HG02678 (cell line): ENCODE measurements at regions not wholly inside any gene's neighbourhood (a gene's known extent, or its start where the extent isn't known, plus 50 kb on each side); places are given as distances from the start of the nearest gene placed in this dataset.

ENCODE experiments used
- ATAC-seq: cut with Tn5 transposase; IDR thresholded peaks from one replicate; pipeline ENCODE4 v1.9.1; 2021; ENCODE audit warnings: mild to moderate bottlenecking, moderate library complexity; ENCODE audit not compliant: unreplicated experiment

DNA sequence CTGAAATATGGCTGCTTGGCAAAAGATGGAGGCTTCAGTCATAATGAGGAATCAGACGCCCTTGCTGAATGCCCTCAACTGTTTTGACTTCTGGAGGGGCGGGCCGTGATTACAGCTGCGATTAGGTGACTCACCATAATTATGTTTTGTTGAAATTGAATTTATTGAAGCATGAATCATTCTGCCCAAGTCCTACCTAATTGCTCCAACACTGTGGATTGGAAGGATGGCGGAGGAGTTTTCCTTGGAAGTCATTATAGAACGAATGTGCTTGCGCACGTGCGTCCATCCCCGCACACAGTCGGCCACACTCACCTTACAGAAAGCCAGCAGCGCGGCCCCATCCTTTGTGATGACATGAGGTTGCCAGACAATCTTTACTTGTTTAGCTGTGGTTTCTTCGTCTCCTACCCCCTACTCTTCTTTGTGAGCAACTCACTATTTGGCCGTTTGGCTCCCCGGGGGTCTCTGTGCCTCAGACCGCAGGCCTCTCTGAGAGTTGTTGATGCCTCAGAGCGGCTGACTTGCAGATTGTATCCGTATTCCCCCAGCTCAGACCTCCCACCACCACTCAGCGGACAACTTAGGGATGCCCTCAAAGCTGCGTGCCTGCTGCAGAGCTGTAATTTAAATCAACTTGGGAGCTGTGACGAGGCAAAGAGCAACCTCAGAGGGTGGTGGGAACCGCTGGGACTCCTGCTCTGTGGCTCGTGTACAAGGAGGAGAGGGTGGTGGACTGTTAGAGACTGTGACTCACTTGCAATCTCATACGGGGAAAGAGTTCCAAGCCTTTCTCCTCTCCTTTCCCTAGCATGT lies 513.4 kb downstream of the TNS1 start:
- no peak for ATAC-seq

DNA sequence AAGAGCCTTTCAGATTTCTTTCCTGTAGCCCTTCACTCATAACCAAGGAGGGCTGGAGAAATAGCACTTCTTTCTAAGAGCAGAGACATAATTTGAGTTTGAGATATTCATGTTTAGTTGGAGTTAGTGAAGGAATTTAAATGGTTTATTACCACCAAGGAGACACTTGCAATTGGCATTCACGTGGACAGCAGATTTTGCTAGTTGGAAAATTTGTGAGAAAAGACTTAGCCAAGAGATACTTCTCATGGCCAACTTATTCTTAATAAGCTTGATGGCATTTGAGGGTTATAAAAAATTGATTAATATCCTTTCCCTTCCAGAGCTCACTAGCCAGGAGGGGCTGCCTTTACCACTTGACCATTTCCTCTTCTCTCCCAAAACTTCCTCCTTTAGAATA lies 518.7 kb downstream of the TNS1 start:
- ATAC-seq: no peak

DNA sequence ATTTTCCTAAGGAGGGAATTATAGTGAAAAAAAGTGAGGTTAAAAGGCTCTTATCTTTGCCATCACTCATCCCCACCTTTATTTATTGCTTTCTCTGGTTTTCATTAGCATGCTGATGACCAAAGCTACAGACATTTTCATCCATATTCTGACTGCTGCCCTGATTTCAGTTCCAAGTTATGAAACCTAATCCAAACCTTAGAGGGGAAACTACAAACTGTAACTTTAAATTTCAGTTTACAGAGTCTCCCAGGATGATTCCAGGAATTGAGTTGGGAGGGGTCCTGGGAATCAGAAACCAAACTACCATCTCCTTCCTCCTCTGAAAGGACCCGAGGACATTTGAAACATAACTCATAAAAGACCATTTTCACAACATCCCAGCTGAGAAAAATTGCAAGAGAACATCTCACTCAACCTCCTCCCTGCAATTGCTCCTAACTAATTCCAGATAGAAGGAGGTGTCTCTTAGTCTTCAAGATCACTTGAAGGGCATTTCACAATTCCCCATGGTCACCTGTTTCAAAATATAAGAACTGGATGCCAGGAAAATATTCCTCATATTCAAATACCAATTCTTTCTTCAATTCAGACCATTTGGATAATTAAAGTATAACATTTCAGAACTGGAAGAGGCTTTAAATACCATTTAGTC lies 520.6 kb downstream of the TNS1 start:
- ATAC-seq: no peak

DNA sequence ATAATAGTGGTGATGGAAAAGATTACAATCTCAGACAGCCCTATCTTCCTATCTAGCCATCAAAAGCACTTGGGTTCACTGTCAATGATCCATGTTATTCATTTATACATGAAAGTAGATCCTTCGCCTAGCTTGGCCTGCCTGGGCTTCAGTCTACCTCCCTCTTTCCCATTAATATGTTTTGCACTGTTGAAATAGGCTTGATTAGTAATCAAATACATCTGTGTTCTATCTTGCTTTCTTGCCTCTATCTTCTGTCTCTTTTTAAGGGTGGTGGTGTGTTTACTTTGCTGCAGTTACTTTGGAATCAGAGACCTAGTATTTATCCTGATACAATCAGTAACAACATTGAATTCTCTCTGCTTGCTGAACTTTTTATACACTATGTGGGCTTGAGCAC lies 521.2 kb downstream of the TNS1 start:
- ATAC-seq: no peak

DNA sequence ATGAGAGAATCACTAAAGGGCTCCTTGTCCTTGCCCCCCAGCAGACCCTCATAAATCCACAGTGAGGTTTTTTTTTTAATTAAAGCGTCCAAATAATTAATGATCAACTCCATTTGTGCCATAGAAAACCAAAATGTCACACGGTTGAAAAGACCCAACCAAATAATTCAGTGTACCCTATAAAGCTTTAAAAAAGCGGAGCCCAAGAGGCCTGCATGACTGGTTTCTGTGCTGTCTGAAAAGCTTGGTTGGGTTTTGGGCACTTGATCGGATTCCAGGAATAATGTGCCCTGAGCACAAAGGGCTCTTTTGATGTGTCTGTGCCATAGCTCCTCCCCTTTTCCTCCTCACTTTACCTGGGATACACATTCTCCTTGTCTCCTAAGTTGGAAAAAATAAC lies 523.2 kb downstream of the TNS1 start:
- ATAC-seq: no peak

DNA sequence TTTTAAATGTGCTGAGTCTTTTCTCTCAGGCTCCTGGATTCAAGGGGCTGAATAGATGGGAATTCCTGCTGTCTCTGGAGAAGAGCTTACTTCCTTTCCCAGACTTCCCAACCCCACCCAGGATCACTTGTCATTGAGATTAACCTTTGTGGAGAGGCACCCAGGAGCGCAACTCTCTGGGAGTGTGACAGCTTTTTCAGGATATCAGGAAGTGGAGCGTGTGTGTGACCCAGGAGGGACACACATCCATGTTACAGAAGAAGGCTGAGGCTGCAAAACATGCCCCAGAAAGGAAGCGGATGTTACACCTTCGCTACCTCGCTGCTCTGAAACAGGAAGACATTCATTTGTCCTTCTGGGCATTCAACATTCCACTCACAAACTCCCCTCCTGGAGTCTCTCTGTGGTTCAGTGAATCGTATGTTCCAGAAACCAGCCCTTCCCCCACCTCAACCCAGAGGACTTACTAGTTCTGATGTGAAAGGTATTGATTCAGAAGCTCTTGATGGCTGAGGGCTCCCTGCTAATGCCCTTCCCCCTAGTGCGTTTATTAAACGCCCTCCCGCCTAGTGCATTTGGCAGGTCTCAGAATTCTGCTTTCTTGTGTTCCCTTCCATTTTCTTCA lies 523.9 kb downstream of the TNS1 start:
- ATAC-seq: no peak

DNA sequence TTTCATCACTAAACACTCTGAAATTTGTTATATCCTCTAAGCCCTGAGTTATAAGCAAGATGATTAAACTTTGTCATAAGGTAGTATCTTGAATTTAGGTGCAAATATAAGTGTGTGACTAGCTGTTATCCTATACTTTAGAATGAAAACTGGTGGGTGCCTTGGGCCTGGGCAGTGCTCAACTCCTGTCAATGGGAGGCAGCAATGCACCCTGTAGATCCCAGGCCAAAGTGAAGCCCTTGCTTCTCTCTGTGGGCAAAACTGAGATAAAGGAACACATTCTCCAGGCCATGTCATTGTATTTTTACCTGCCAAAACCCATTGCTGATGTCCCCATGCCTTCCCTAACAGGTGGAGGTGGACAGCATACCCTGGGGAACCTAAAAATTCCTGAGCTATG lies 525.2 kb downstream of the TNS1 start:
- ATAC-seq: no peak

DNA sequence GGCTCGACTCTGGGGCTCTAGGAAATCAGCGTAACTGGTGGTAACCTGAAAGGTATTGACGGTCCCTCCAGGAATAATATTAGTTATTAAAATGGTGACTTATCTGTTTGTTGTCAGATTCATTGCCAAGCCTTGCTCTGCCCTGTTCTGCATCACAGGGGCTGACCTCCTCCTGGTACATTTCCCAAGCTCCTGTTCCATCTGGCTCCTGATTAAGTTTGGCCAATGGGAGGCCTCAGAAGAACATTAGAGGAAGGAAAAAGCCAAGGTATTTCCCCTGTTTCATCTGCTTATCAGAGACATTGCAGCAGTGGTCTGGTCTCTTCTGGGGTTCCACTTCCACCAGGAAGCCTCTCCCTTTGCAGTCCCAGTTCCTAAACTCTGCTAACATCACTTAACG lies 527.0 kb downstream of the TNS1 start:
- no peak for ATAC-seq

DNA sequence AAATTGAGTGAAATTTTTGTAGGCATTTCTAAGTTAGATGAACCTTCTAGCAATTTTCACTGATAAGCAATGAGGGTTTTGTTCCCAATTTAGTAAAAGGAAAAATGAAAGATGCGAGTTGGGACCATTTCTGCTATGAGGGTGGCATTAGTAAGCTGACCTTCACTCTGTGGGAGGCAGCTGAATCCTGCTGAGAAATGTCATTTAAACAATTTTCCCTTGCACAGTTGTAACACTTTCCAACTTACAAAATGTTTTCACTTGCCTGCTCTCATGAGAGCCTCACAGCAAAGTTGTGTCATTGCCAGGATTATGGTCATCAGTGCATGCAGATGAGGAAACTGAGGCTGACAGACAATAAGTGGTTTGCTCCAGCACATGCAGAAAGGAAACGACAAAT lies 527.7 kb downstream of the TNS1 start:
- no peak for ATAC-seq

DNA sequence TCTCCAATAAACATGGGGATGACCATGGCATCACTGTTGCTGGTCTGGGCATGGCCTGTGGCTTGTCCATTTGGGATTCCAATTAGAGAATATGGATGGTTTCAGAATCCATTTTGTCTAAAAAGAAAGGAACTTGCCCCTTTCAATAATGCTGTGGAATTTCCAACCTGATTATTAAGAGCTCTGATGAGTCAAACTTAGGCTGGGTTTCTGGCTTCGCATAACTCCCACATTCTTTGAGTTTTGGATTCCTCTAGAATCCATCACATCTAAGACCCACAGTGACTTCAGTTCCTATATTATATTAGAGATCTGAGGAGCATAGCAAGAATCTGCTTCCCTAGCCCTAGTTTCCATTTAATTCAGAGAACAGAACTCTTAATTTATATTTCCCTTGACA lies 531.5 kb downstream of the TNS1 start:
- no peak for ATAC-seq

DNA sequence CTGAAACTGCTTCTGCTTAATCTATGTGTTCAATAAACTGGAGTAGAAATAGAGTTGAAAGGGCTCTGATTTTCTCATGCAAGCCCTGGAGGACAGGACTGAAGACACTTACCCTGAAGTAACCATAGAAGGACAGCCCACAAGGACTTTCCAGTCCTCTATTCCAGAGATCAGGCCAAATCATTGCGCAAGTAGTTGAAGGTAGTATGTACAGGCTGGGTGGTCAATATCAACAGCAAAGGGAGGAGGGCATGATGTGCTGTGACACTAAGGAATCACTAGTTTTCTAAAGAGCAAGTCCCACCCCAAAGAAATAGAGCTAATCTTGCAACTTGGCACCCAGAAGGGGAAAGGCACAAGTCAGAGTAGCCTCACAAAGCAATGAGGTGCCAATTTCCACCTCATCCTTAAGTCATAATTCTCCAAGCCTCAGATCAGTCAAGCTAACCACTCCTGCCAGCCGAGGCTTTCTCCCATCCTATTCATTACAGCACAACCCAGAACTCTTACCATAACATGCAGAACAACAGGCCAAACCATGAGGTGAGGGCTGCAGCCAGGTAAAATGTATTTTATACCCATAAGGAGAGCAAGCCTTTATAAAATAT lies 533.5 kb downstream of the TNS1 start:
- no peak for ATAC-seq

DNA sequence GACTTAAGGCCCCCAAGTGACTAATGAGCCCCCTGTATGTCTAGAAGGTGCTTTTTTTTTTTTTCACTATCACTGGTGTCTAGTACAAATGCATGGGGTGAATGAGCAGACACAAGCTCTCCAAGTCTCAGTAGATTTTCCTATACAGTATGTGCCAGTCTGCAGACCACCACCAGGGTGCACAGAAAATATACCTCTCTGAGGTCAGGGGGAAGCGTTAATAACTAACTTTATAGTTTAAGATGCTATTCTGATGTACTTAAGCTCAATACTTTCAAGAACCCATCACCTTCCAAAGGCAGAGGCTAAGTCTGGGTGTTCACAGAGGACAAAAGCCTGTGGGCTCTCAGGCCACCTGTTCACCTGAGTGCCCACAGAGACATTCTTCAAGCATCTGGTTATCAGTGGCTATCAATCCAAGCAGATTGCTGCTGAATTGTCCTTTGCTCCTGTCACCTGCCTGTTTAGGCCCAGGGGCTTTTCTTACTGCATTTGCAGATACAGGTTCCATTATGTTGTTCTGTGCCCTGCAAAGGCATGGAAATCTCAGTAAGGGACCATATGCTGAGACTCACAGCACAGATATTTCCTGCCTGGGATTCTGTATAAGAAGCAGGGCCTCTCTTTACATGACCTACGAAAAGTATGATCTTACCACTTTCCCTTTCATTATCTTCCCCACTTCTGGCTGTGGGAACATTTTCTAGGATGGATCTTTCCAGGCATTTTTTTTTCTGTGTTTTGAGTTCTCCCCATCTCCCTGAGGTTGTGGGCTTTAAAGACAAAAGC lies 534.6 kb downstream of the TNS1 start:
- no peak for ATAC-seq

DNA sequence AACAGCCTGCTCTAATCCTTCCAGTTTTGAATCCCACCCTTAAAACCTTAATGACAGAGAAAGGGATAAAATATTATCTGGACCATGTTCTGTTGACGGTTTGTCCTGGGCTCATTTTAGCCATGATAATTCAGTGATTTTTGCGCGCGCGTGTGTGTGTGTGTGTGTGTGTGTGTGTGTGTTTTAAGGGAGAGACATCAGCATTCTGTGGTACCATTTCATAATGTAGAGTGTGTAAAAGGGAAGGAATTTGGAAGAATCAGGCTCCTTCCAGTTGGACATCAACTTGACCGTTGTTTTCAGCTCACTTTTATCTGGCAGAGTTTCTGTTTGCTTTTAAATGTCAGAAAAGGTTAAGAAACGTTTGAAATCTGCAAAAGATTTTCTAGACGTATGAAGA lies 535.5 kb downstream of the TNS1 start:
- ATAC-seq: no peak

DNA sequence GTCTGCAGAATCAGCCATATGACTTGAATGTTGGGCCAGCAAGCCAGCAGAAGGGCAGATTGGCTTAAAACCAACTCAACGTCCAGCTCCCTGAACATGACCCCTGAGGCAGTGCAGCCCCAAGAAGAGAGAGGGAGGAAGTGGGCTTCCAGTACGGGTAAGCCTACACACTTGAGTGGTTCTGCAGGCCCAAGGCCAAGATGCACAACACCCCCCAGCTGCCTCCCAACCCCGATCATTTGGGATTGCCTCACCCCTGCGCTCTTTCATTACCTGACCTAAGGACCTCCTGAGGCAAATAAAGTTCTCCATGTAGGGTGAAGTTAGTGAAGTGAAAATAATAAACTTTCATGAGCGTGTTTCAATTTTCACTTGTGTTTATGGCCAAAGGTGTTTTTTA lies 536.0 kb downstream of the TNS1 start:
- ATAC-seq: no peak

DNA sequence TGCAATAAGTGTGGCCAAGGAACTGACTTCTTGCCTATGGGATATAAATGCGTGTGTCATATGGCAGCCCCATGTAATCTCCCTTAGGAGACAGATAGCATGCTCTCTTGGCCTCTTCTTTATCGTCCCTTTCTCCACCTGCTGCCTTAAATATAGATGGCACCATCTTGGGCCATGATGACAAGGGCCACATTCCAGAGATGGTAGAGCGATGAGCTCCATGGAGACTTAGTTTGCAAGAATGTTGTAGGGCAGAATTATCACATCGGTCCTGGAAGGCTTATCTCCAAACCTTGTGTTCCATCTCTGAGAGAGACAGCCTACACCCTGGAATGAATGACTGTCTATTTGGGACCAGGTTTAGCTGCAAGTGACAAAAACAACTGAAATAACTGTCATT lies 536.7 kb downstream of the TNS1 start:
- no peak for ATAC-seq

DNA sequence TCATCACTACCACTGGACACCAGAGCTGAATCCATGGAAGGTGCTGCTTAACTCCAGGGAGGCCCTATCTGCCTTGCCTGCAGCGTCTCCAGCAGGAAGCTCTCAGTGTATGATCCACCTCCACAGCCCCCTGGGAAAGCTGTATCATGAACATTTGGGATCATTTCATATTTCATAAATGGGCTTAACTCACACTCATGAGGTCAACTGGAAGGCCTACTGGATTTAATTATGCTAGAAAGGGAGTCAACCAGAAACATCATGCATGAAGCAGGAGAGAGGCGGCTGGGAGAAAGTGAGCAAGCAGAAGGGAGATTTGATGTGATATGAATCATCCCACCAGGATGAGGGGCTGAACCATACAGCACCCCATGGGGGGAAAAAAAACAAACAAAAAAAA lies 537.7 kb downstream of the TNS1 start:
- no peak for ATAC-seq

DNA sequence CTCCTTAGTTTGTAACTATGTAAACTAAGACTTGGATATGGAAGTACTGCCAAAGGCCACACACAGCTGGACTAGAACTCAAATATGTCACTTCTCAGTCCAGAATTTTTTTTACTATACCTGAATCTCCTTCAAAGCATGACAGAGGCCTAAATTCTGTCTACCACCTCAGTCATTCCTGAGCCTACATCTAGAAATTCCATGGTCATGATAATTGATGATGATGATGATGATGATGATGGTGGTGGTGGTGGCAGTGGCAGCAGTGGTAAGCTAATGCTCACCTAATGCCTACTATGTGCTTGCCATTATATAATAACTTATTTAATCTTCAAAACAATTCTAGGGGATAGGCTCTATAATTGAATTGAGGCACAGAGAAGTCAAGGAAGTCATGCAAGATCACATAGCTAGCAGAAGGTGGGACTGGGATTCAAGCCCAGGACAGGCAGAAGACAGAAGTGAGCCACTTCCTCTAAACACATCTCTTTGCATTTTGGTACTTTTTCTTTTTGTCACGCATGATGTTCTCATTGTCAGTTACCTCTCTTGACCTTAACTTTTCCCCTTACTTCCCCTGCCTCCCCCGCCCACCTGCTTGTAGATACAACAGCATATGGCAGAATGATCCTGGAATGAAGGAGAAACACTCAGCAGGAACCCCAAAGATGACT lies 539.3 kb downstream of the TNS1 start:
- ATAC-seq: no peak

DNA sequence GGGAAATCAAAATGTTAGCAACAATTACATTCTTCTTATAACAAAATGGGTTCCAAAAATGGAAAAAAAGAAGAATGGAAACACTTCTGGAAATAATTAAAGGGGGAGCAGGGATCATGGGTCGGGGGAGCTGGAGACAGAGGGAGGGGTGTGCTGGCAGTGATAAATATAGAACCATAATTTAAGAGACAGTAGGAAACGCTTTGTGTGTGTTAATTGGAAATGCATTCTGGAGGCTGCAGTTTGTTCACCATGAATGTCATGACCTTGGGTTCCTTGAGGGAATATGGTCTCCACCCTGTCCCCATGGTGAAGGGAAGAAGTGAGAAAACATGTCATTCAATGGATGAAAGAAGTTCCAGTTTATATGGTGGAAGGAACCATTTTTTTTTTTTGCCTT lies 540.7 kb downstream of the TNS1 start:
- no peak for ATAC-seq

DNA sequence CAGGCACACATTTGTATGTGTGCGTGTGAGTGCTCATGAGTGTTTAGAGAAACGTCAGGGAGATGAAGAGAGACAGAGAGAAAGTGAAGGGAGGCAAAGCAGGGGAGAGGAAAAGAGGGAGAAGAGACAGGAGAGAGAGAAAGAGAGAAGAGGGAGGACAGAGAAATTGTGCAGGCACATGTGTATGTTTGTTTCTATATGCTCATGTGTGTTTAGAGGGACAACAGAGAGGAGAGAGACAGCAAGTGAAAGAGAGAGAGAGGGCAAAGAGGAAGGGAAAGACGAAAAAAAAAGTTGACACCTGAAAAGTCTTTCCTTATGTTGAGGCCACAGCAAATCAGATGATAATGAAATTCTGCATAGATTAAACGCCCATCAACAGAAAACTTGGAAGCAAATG lies 541.1 kb downstream of the TNS1 start:
- ATAC-seq: no peak

DNA sequence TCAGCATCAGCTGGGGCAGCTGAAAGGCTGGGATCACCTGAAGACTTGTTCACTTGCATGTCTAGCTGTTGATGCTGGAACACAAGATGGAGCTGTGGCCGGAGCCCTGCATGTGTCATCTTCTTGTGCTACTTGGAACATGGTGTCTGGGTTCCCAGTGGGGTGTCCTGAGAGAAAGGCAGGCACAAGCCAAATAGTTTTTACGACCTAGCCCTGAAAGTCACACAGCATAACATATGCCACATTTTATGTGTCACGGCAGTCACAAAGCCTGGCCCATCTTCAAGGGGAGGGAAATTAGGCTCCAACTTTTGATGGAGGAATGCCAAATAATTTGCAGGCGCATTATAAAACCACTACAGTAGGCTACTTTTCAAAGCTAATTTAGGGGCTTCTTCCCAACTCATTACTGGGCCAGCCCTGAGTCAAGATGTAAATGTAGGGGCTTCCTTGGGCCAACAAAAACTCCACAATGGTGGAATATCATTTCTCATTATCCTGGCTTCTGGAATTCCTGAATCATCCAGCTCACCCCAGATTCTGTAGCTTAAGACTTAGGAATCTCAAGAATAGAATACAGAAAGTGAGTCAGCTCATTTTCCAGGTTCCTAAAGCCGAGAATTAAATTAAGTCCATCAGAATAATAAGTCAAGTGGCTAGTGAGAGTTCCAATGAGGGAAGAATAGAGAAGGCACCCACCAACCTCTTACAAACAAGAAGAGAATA lies 543.0 kb downstream of the TNS1 start:
- no peak for ATAC-seq
